ENCODE measurements at regions not wholly inside any gene's neighbourhood (a gene's known extent, or its start where the extent isn't known, plus 50 kb on each side); places are given as distances from the start of the nearest gene placed in this dataset.

DNA sequence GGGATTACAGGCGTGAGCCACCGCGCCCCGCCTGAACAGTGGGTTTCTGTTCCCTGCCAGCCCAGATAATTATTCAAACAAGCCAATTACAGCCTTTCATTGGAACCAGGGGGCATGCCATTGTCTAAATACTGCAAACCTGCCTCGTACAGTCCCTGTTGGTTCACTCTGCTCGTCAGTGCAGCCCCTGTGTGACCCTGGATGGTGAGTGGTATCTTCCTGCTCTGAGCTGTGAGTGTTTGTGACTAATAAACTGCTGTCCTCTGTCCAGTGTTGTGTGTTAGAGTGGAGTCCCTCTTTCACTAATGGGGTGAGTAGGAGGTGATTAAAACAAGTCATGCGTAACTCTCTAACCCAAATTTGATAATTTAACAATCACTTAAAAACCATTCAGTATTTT is 176.5 kb upstream of the FAM3C start:
- DNase-seq (no peak), ATAC-seq (no peak)
- Histone ChIP-seq H3K4me3 (no peak overlapping the region), H3K27me3 (ENCODE audit: low read depth) (no peaks in the 10 kb centered on the region), H3K9me3 (no peaks in the 10 kb centered on the region), H3K36me3 (no peaks in the 10 kb centered on the region), H3K4me1 (no peaks in the 10 kb centered on the region), H3K27ac (no peak overlapping the region)
- intact Hi-C loops (cut with DNase I): no loop called here
- TF ChIP-seq, protein P1, sequence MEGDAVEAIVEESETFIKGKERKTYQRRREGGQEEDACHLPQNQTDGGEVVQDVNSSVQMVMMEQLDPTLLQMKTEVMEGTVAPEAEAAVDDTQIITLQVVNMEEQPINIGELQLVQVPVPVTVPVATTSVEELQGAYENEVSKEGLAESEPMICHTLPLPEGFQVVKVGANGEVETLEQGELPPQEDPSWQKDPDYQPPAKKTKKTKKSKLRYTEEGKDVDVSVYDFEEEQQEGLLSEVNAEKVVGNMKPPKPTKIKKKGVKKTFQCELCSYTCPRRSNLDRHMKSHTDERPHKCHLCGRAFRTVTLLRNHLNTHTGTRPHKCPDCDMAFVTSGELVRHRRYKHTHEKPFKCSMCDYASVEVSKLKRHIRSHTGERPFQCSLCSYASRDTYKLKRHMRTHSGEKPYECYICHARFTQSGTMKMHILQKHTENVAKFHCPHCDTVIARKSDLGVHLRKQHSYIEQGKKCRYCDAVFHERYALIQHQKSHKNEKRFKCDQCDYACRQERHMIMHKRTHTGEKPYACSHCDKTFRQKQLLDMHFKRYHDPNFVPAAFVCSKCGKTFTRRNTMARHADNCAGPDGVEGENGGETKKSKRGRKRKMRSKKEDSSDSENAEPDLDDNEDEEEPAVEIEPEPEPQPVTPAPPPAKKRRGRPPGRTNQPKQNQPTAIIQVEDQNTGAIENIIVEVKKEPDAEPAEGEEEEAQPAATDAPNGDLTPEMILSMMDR (IDR thresholded peaks at IDR 0.05): no peak

DNA sequence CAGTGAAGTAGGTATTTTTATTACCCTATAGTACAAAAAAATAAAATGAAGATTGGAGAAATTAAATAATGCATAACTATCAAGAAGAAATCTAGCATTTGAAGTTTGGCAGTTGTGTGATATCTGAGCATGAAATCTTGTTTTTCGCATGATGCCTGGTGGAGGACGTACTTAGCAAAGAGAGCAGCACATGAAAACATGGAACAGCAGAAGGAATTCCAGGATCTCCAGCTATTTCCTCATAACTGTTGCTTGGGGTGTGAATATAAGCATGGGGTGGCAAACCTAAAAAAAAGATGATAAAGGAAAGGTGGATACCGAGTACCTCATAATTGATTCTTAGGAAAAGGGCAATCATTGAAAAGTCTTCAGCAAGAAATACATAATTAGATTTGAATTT is 174.3 kb upstream of the FAM3C start:
- Histone ChIP-seq H3K9me3 (no peaks in the 10 kb centered on the region), H3K27ac (no peak overlapping the region), H3K36me3 (no peaks in the 10 kb centered on the region), H3K27me3 (ENCODE audit: low read depth) (no peaks in the 10 kb centered on the region), H3K4me3 (no peak overlapping the region), H3K4me1 (no peaks in the 10 kb centered on the region)
- no peak for ATAC-seq
- TF ChIP-seq, protein P1 (IDR thresholded peaks at IDR 0.05): no peak
- intact Hi-C loops (cut with DNase I): no loop called here
- no peak for DNase-seq

DNA sequence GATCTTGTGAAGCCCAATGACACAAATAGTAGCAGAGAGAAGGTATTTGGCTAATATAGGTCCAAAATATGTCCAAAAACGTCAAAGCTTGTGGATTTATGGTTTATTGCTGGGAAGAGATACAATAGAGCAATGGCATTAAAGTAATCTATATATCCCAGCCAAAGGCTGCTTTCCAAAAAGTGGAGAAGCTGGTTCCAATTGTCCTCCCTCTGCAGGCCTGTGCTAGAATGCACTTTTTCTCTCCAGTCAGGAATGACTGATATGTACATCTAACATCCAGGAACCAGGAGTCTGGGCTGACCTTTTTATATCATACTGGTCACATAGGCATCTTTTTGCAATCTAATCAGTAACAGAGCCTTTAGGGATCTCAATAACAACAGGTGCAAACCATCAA is 167.1 kb upstream of the FAM3C start:
- H3K27ac ChIP-seq: no peak overlapping the region
- H3K27me3 ChIP-seq (ENCODE audit: low read depth): no peaks in the 10 kb centered on the region
- no peaks in the 10 kb centered on the region for H3K36me3 ChIP-seq
- no peaks in the 10 kb centered on the region for H3K4me1 ChIP-seq
- H3K9me3 ChIP-seq: no peaks in the 10 kb centered on the region
- no peak overlapping the region for H3K4me3 ChIP-seq
- TF ChIP-seq, protein P1 (IDR thresholded peaks at IDR 0.05): no peak
- ATAC-seq (no peak), DNase-seq (no peak)
- intact Hi-C loops (cut with DNase I): no loop called here

DNA sequence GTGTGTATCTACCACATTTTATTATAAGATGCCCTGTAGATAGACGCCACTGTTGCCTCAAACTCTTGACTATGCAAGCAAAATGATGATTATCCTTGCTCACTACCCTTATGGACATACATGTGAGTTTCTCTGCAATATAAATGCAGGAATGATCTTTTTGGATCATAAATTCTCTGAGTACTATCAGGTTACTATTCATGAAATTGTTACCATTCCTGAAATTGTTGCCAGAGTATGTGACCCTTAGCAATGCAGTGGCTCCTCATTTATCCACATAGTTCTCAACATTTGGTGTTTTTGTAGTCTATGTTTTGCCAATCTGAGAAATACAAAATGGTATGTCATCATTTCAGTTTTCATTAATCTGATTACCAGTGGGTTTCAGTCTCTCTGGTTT is 166.2 kb upstream of the FAM3C start:
- Histone ChIP-seq H3K27ac (no peak overlapping the region), H3K4me3 (no peak overlapping the region), H3K4me1 (no peaks in the 10 kb centered on the region), H3K27me3 (ENCODE audit: low read depth) (no peaks in the 10 kb centered on the region), H3K36me3 (no peaks in the 10 kb centered on the region), H3K9me3 (no peaks in the 10 kb centered on the region)
- DNase-seq: no peak
- ATAC-seq: no peak
- intact Hi-C loops (cut with DNase I): no loop called here
- TF ChIP-seq, protein P1 (IDR thresholded peaks at IDR 0.05): no peak

DNA sequence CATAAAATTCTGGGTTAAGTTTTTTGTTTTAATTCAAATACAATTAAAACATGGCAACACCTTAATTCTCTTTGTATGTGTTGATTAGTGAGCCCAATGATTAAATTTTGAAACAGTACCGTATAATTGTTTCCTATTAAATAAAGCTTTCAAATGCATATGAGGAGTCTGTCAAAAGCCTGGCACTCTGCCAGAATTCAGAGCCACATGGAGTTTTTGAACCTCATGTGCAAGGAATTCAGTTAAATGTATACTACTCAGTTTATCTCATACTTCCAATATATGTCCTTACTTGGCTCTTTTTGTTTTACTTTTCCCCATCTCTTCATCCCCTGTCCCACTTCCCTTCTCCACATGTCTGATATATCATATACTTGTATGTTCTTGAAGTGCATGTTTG is 165.6 kb upstream of the FAM3C start:
- no peaks in the 10 kb centered on the region for H3K9me3 ChIP-seq
- no peaks in the 10 kb centered on the region for H3K27me3 ChIP-seq (ENCODE audit: low read depth)
- intact Hi-C loops (cut with DNase I): no loop called here
- H3K4me3 ChIP-seq: no peak overlapping the region
- H3K36me3 ChIP-seq: no peaks in the 10 kb centered on the region
- DNase-seq (no peak), ATAC-seq (no peak)
- H3K4me1 ChIP-seq: no peaks in the 10 kb centered on the region
- TF ChIP-seq, protein P1 (IDR thresholded peaks at IDR 0.05): no peak
- H3K27ac ChIP-seq: no peak overlapping the region

Measured in lower lobe of right lung (tissue), 2 donors.